GM12892 (cell line): ENCODE measurements at regions not wholly inside any gene's neighbourhood (a gene's known extent, or its start where the extent isn't known, plus 50 kb on each side); places are given as distances from the start of the nearest gene placed in this dataset.

ENCODE experiments used
- POLR2A ChIP-seq: IDR thresholded peaks from 2 replicates; pipeline ENCODE4 v1.6.1; 2011; ENCODE audit warnings: low read depth, low read length, control low read depth
- POLR2AphosphoS5 ChIP-seq: IDR thresholded peaks from 2 replicates; pipeline ENCODE4 v1.6.1; 2011; ENCODE audit warnings: low read depth, low read length, control low read depth
- TAF1 ChIP-seq: IDR thresholded peaks from 2 replicates; pipeline ENCODE4 v1.6.1; 2011; ENCODE audit warnings: low read depth, mild to moderate bottlenecking, control low read depth, low read length, borderline replicate concordance

- TF ChIP-seq TAF1 (no peak), POLR2A (no peak), POLR2AphosphoS5 (no peak)
These were observed 56.7 kb upstream of the ZC3H11B start for GRCh38 chr1:219669556-219669955.
